ENCODE measurements at regions not wholly inside any gene's neighbourhood (a gene's known extent, or its start where the extent isn't known, plus 50 kb on each side); places are given as distances from the start of the nearest gene placed in this dataset.

GRCh38 chr1:147824001-147824400 lies 63.6 kb upstream of the GJA5 start:
- TF ChIP-seq CTCF (IDR thresholded peaks at IDR 0.05) (no peak), POLR2A (IDR thresholded peaks at IDR 0.05) (no peak)
